Astrocyte of the spinal cord (primary cell): ENCODE measurements at regions not wholly inside any gene's neighbourhood (a gene's known extent, or its start where the extent isn't known, plus 50 kb on each side); places are given as distances from the start of the nearest gene placed in this dataset.
A peak's percentile ranks its signal among the peaks of the same experiment; 100 is the strongest.
"Not testable (repeated sequence)": the region's sequence is repeated elsewhere in the genome, so short reads cannot be mapped to it uniquely, and the experiment has no call there.

Experiments used
- DNase-seq: peaks from one replicate; pipeline ENCODE4 v3.0.0; 2011; ENCODE audit warnings: low read depth, low spot score
- H3K4me3 ChIP-seq: 2 replicates; pipeline ENCODE4 v1.5.1; 2011; ENCODE audit warnings: low read depth, mild to moderate bottlenecking, low read length, moderate library complexity
- in situ Hi-C: cut with HindIII; loops from 2 replicates; pipeline ENCODE4 v1.10.0; 2017; ENCODE audit warnings: low sequenced_read_pairs
- TF ChIP-seq, protein P1 (sequence below): IDR thresholded peaks from 2 replicates; pipeline ENCODE4 v1.5.1; 2012; ENCODE audit warnings: low read depth, mild to moderate bottlenecking, low read length, inconsistent platforms

DNA sequence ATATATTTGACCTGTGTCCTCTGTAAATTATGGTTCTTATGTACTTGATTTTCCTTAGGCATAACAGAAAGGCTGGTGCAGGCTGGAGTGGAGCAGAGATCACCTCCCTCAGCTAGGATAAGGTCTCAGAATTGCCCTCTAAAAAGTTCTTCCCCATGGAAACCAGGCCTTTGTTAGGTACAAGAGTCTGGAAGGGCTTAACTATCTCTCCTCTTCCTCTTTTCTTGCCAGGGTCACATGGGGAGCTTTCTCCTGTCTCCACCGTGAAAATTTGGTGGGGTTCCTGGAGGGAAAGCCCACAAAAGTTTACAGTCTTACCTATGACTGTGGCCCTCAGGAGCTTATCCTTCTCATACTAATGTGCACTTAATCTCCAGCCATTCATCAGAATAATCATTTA, 633.2 kb downstream of the MCTP2 start:
- DNase-seq, result no peak
- TF ChIP-seq, protein P1, sequence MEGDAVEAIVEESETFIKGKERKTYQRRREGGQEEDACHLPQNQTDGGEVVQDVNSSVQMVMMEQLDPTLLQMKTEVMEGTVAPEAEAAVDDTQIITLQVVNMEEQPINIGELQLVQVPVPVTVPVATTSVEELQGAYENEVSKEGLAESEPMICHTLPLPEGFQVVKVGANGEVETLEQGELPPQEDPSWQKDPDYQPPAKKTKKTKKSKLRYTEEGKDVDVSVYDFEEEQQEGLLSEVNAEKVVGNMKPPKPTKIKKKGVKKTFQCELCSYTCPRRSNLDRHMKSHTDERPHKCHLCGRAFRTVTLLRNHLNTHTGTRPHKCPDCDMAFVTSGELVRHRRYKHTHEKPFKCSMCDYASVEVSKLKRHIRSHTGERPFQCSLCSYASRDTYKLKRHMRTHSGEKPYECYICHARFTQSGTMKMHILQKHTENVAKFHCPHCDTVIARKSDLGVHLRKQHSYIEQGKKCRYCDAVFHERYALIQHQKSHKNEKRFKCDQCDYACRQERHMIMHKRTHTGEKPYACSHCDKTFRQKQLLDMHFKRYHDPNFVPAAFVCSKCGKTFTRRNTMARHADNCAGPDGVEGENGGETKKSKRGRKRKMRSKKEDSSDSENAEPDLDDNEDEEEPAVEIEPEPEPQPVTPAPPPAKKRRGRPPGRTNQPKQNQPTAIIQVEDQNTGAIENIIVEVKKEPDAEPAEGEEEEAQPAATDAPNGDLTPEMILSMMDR, result no peak
- H3K4me3 ChIP-seq, result no peak overlapping the region
- in situ Hi-C loops, result no loop called here

DNA sequence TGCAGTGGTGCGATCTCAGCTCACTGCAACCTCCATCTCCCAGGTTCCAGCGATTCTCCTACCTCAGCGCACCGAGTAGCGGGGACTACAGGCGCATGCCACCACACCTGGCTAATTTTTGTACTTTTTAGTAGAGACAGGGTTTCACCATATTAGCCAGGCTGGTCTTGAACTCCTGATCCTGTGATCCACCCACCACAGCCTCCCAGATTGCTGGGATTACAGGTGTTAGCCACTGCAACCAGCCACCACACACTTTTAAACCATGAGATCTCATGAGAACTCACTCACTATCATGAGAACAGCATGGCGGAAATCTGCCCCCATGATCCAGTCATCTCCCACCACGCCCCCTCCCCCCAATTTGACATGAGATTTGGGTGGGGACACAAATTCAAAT, 636.9 kb downstream of the MCTP2 start:
- in situ Hi-C loops, DNase-seq: not testable (repeated sequence)

DNA sequence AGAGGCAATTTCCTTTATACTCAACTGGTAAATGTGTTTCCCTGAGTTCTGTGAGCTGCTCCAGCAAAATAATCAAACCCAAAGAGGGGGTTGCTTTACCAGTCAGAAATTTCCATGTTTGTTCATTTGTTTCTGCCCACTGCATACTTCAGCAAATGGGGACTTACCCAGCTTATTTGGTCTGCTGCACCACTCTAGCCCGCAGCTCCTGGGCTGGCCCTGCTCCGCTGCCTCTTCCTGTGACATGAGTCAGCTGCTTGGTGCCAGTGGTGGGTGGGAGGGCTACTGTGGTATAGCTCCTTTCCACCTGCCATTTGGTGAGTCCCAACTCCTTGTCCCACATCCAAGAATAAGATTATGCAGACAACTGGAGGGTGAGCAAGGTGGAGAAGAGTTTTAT, 644.2 kb downstream of the MCTP2 start:
- TF ChIP-seq, protein P1, result no peak
- in situ Hi-C loops, result no loop called here
- no peak overlapping the region for H3K4me3 ChIP-seq
- DNase-seq, result no peak

More for the DNA sequence above, 636.9 kb downstream of the MCTP2 start:
- not testable (repeated sequence) for H3K4me3 ChIP-seq

DNA sequence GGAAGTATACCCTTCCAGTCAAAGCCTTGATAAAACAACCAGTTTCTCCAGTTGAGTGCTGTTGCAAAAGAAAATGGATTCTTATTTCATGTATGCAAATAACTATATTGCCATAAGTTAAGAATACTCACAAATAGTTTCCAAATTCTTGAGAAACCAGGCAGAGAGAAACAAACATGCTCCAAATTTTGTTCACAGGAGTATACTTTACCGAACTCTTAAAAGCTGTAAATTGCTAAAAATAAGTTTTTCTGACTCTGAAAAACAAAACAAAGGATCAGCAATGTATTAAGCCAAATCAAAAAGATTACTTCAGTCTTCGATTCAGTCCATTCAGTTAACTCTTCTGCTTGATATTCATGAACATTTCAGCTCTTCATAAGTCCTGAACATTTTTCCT, 646.5 kb downstream of the MCTP2 start:
- H3K4me3 ChIP-seq, result no peak overlapping the region
- TF ChIP-seq, protein P1, result no peak
- in situ Hi-C loops, result no loop called here
- DNase-seq, result peak; percentile 0

DNA sequence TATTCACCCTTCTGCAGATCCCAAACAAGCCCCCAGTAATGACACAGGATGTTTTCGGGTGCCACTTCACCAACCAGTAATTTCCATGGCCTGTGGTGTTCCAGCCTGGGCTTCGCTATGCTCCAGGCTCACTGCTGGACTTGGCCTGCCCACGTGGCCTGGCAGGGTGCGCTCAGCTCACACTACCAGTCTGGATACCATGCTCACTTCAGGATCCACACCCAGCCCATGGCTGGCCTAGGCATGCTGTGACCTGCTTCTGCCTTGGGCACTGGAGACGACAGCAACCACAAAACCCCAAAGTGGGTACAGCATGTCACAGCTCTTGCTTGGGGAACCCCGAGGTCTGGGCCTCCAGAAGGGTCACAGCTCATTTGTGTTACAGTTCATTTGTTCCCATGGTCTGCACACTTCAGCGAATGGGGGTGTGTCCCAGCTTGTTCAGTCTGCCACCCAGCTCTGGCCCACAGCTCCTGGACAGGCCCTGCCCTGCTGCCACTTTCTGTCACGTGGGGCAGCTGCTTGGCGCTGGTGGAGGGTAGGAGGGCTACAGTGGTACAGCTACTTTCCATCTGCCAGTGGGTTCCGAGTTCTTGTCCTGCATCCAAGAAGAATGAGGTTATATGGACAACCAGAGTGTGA, 650.8 kb downstream of the MCTP2 start:
- in situ Hi-C loops, result no loop called here
- H3K4me3 ChIP-seq, result no peak overlapping the region
- no peak for DNase-seq
- TF ChIP-seq, protein P1, result no peak

DNA sequence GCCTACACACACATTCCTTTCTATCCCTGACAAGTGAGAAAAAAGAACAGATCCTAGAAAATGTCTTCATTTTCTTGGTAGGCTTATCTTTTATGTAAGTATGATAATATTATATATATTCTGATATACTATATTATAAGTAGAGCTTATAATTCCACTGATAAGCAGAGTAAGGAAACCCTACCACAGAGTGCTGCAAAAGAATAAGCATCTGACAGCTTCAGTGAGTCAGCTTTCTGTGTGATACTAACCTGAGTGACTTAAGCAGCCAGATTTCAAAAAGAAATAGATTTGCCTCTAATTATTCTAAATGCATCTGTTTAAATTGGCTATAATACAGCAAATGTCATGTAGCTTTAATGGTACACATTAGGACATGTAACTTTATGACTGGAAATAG, 656.0 kb downstream of the MCTP2 start:
- TF ChIP-seq, protein P1, result no peak
- no peak for DNase-seq
- no peak overlapping the region for H3K4me3 ChIP-seq
- in situ Hi-C loops, result no loop called here

DNA sequence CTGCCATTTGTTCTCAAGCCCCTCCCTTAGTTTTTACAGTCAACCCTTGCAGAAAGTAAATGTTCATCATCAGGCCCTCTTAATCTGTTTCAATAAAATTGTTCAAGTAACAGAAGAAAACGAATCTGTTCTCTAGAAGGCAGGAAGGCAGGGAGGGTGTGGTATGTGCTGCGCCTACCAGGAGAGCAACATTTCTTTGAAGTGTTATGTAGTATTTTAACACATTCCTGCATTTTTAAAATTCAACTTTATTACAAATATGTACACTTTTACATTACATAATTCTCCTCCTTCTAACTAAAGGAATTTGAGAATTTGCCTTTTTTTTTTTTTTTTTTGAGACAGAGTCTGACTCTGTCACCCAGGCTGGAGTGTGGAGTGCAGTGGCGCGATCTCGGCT, 657.8 kb downstream of the MCTP2 start:
- H3K4me3 ChIP-seq, result no peak overlapping the region
- TF ChIP-seq, protein P1, result no peak
- in situ Hi-C loops, result no loop called here
- no peak for DNase-seq
